GM12865 (cell line): ENCODE measurements at regions not wholly inside any gene's neighbourhood (a gene's known extent, or its start where the extent isn't known, plus 50 kb on each side); places are given as distances from the start of the nearest gene placed in this dataset.

ENCODE experiments used
- DNase-seq: peaks from one replicate; pipeline ENCODE4 v3.0.0; 2010; ENCODE audit warnings: low read depth
- H3K4me3 ChIP-seq: 2 replicates; pipeline ENCODE4 v1.5.1; 2011; ENCODE audit warnings: mild to moderate bottlenecking, low read depth, low read length, control low read depth
- CTCF ChIP-seq: IDR thresholded peaks from 2 replicates; pipeline ENCODE4 v1.5.1; 2011; ENCODE audit warnings: low read length, control low read depth, low read depth, inconsistent platforms; ENCODE audit not compliant: insufficient read depth; ENCODE audit errors: missing control alignments

GRCh38 chr14:27075503-27075902 lies 477.7 kb upstream of the NOVA1 start:
- TF ChIP-seq CTCF: no peak

GRCh38 chr14:27077214-27077613 lies 479.4 kb upstream of the NOVA1 start:
- no peak overlapping the region for H3K4me3 ChIP-seq
- TF ChIP-seq CTCF: no peak
- no peak for DNase-seq

More at GRCh38 chr14:27075503-27075902, 477.7 kb upstream of the NOVA1 start:
- no peak for DNase-seq
- no peak overlapping the region for H3K4me3 ChIP-seq

- TF ChIP-seq CTCF: no peak
- no peak overlapping the region for H3K4me3 ChIP-seq
Observed at GRCh38 chr14:27077710-27078109, 479.9 kb upstream of the NOVA1 start.

GRCh38 chr14:27078191-27078590 lies 480.4 kb upstream of the NOVA1 start:
- no peak overlapping the region for H3K4me3 ChIP-seq
- no peak for TF ChIP-seq CTCF
- no peak for DNase-seq

More at GRCh38 chr14:27077710-27078109, 479.9 kb upstream of the NOVA1 start:
- DNase-seq: no peak

- no peak for TF ChIP-seq CTCF
- H3K4me3 ChIP-seq: no peak overlapping the region
- DNase-seq: no peak
Observed at GRCh38 chr14:27079716-27080115, 481.9 kb upstream of the NOVA1 start.

- H3K4me3 ChIP-seq: no peak overlapping the region
- no peak for DNase-seq
- no peak for TF ChIP-seq CTCF
Observed at GRCh38 chr14:27085500-27085899, 487.7 kb upstream of the NOVA1 start.

GRCh38 chr14:27090716-27091115 lies 492.9 kb upstream of the NOVA1 start:
- no peak for DNase-seq
- no peak for TF ChIP-seq CTCF
- H3K4me3 ChIP-seq: no peak overlapping the region
